ENCODE measurements at regions not wholly inside any gene's neighbourhood (a gene's known extent, or its start where the extent isn't known, plus 50 kb on each side); places are given as distances from the start of the nearest gene placed in this dataset.

- TF ChIP-seq EZH2phosphoT487 (conservative IDR thresholded peaks at IDR 0.05; ENCODE audit: low read length): no peak
- TF ChIP-seq, protein P1, sequence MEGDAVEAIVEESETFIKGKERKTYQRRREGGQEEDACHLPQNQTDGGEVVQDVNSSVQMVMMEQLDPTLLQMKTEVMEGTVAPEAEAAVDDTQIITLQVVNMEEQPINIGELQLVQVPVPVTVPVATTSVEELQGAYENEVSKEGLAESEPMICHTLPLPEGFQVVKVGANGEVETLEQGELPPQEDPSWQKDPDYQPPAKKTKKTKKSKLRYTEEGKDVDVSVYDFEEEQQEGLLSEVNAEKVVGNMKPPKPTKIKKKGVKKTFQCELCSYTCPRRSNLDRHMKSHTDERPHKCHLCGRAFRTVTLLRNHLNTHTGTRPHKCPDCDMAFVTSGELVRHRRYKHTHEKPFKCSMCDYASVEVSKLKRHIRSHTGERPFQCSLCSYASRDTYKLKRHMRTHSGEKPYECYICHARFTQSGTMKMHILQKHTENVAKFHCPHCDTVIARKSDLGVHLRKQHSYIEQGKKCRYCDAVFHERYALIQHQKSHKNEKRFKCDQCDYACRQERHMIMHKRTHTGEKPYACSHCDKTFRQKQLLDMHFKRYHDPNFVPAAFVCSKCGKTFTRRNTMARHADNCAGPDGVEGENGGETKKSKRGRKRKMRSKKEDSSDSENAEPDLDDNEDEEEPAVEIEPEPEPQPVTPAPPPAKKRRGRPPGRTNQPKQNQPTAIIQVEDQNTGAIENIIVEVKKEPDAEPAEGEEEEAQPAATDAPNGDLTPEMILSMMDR (IDR thresholded peaks at IDR 0.05; ENCODE audit: insufficient read depth, low read length, poor library complexity, severe bottlenecking): no peak
Measured at GRCh38 chr17:77422104-77422747, 281.5 kb downstream of the SEC14L1 start.
